HepG2 (cell line): ENCODE measurements at regions not wholly inside any gene's neighbourhood (a gene's known extent, or its start where the extent isn't known, plus 50 kb on each side); places are given as distances from the start of the nearest gene placed in this dataset.

Experiments
- ATAC-seq: fragments of 200-7000 bp; cut with Tn5 transposase; 3 replicates; pipeline ENCODE4 v1.9.1; 2020; ENCODE audit warnings: mild to moderate bottlenecking, moderate library complexity
- BruUV-seq: library from RNA; stranded (reverse); fragments of 400-500 nt; replicated peaks from 2 replicates; lab custom pipeline; 2021; lab: Mats Ljungman, UMichigan
- CTCF ChIA-PET: fragments of 300-600 bp; formaldehyde crosslinking; extraction: SDS; loops from one replicate; lab custom pipeline; 2021; ENCODE audit warnings: low total read pairs, inconsistent platforms, low intra/inter-chr PET ratio; lab: Yijun Ruan, JAX
- POLR2A ChIA-PET: fragments of 350-600 bp; sonication (Branson Sonifier 250); formaldehyde crosslinking; loops from one replicate; lab custom pipeline; 2020; ENCODE audit warnings: antibody characterized with exemption, inconsistent platforms; lab: Yijun Ruan, JAX
- DNase-seq: peaks from one replicate; pipeline ENCODE4 v3.0.0-alpha.2; 2015; ENCODE audit warnings: low spot score
- FAIRE-seq: peaks from 3 replicates; lab custom pipeline; 2011; peaks lifted over from hg19 to GRCh38; lab: Jason Lieb, UNC
- H2AFZ ChIP-seq: one replicate; pipeline ENCODE4 v1.6.1; 2011; ENCODE audit warnings: low read length, inconsistent platforms
- H3K27ac ChIP-seq: fragments of 300-600 bp; 3 replicates; pipeline ENCODE4 v1.8.0; 2011; ENCODE audit warnings: mixed run types, mild to moderate bottlenecking, mixed read lengths, low read length, inconsistent platforms; ENCODE audit not compliant: insufficient read depth; ENCODE audit errors: extremely low read length
- H3K27me3 ChIP-seq, 2 experiments: fragments of 200-600 bp in 1 of 2; 2 replicates in 1 of 2; 3 replicates in 1 of 2; pipeline versions ENCODE4 v1.6.0 to v1.8.0; 2011; ENCODE audit warnings: low read length in 2 of 2, mild to moderate bottlenecking in 2 of 2, moderate library complexity in 2 of 2, inconsistent platforms in 1 of 2; ENCODE audit not compliant: insufficient read depth in 2 of 2, control insufficient read depth in 1 of 2
- H3K36me3 ChIP-seq, 2 experiments: fragments of 200-600 bp in 1 of 2; replicated peaks in 1 of 2; 2 replicates in 1 of 2; 3 replicates in 1 of 2; pipeline versions ENCODE4 v1.5.1 to v1.8.0; 2011; ENCODE audit warnings: low read length in 2 of 2, inconsistent platforms in 1 of 2; ENCODE audit not compliant: insufficient read depth in 2 of 2, control insufficient read depth in 1 of 2
- H3K4me1 ChIP-seq: 2 replicates; pipeline ENCODE4 v1.5.1; 2012; ENCODE audit warnings: low read length, inconsistent platforms; ENCODE audit not compliant: insufficient read depth
- H3K4me2 ChIP-seq: 2 replicates; pipeline ENCODE4 v1.6.0; 2011; ENCODE audit warnings: low read depth, low read length, inconsistent platforms
- H3K4me3 ChIP-seq, 3 experiments: fragments of 200-600 bp in 1 of 3; sonication (generic), shearing (Covaris generic) in 1 of 3; replicated peaks in 1 of 3; 2 replicates each; pipeline ENCODE4 v1.5.1; 2011 to 2016; ENCODE audit warnings: low read length in 3 of 3, inconsistent platforms in 2 of 3, low read depth in 2 of 3, mild to moderate bottlenecking in 2 of 3, control low read depth in 1 of 3, mixed read lengths in 1 of 3; ENCODE audit not compliant: insufficient read depth in 1 of 3
- H3K79me2 ChIP-seq: one replicate; pipeline ENCODE4 v1.6.1; 2011; ENCODE audit warnings: low read length, inconsistent platforms; ENCODE audit not compliant: insufficient read depth
- H3K9ac ChIP-seq: 2 replicates; pipeline ENCODE4 v1.6.0; 2011; ENCODE audit warnings: mild to moderate bottlenecking, low read depth, low read length, inconsistent platforms; ENCODE audit not compliant: insufficient read depth
- H3K9me3 ChIP-seq: 2 replicates; pipeline ENCODE4 v1.5.1; 2012; ENCODE audit warnings: mild to moderate bottlenecking, low read length
- H4K20me1 ChIP-seq: 2 replicates; pipeline ENCODE4 v1.6.0; 2011; ENCODE audit warnings: inconsistent platforms, mild to moderate bottlenecking, low read length, moderate library complexity; ENCODE audit not compliant: insufficient read depth
- AFF4 ChIP-seq: sonication (generic); formaldehyde crosslinking; IDR thresholded peaks from 2 replicates; pipeline ENCODE4 v1.4.0; 2020; ENCODE audit warnings: missing genetic modification reagents
- CHD2 ChIP-seq: IDR thresholded peaks from 2 replicates; pipeline ENCODE4 v1.6.1; 2011; ENCODE audit warnings: low read depth, low read length, improper control_type of control experiment
- GABPA ChIP-seq, 2 experiments: IDR thresholded peaks; 2 replicates each; pipeline ENCODE4 v1.6.1; 2011 to 2016; ENCODE audit warnings: low read depth in 2 of 2, low read length in 1 of 2, missing biosample characterization in 1 of 2, missing genetic modification characterization in 1 of 2
- GMEB2 ChIP-seq: IDR thresholded peaks from 2 replicates; pipeline ENCODE4 v1.6.1; 2016; ENCODE audit warnings: missing biosample characterization, missing genetic modification reagents, low read depth
- HNRNPK ChIP-seq: fragments of 200-400 bp; formaldehyde crosslinking; IDR thresholded peaks from 2 replicates; pipeline ENCODE4 v1.6.1; 2018; ENCODE audit warnings: low read length, low read depth, moderate library complexity, mild to moderate bottlenecking; ENCODE audit not compliant: poor library complexity, severe bottlenecking
- NR2F6 ChIP-seq, 2 experiments: IDR thresholded peaks; 2 replicates each; pipeline ENCODE4 v1.6.1; 2016; ENCODE audit warnings: antibody characterized with exemption in 1 of 2, mild to moderate bottlenecking in 1 of 2
- REPIN1 ChIP-seq: sonication (generic); formaldehyde crosslinking; IDR thresholded peaks from 2 replicates; pipeline ENCODE4 v1.8.0; 2022; ENCODE audit warnings: missing genetic modification reagents, low read depth, mild to moderate bottlenecking, borderline replicate concordance
- SP4 ChIP-seq: sonication (generic); formaldehyde crosslinking; IDR thresholded peaks from 2 replicates; pipeline ENCODE4 v1.8.1; 2023; ENCODE audit warnings: mild to moderate bottlenecking, missing genetic modification reagents
- ZBTB49 ChIP-seq: sonication (generic); formaldehyde crosslinking; IDR thresholded peaks from 2 replicates; pipeline ENCODE4 v1.4.0; 2020; ENCODE audit warnings: missing genetic modification reagents, borderline replicate concordance
- ZNF431 ChIP-seq: sonication (generic); formaldehyde crosslinking; IDR thresholded peaks from 2 replicates; pipeline ENCODE4 v1.9.0; 2022; ENCODE audit warnings: missing genetic modification reagents, low read depth, mild to moderate bottlenecking, borderline replicate concordance
- ZNF550 ChIP-seq: sonication (generic); formaldehyde crosslinking; IDR thresholded peaks from 2 replicates; pipeline ENCODE4 v1.4.0; 2020; ENCODE audit warnings: mild to moderate bottlenecking, missing genetic modification reagents, borderline replicate concordance
- ZNF761 ChIP-seq: sonication (generic); formaldehyde crosslinking; conservative IDR thresholded peaks from 2 replicates; pipeline ENCODE4 v1.4.0; 2020; ENCODE audit warnings: mild to moderate bottlenecking, missing genetic modification reagents
- ZNF816 ChIP-seq: sonication (generic); formaldehyde crosslinking; IDR thresholded peaks from 2 replicates; pipeline ENCODE4 v1.8.0; 2022; ENCODE audit warnings: missing genetic modification reagents, mild to moderate bottlenecking, borderline replicate concordance
- WGBS: methylation state at CpG from one replicate; pipeline ENCODE4 v1.1.6; 2017; ENCODE audit warnings: low lambda C conversion rate; 5-methylcytosine and 5-hydroxymethylcytosine counted together
- in situ Hi-C: cut with HindIII; loops from 2 replicates; pipeline ENCODE4 v1.10.0; 2017; ENCODE audit warnings: low pct_unique_long_range_greater_than_20kb; ENCODE audit not compliant: extremely low pct_ligation_motif_present
- intact Hi-C: fragments of 100-400 bp; cut with micrococcal nuclease; formaldehyde crosslinking; loops from one replicate; pipeline ENCODE4 v1.10.0; 2022; ENCODE audit not compliant: unreplicated experiment
- TF ChIP-seq, protein P1 (sequence below): sonication (generic); formaldehyde crosslinking; IDR thresholded peaks from 2 replicates; pipeline ENCODE4 v1.5.1; 2020; ENCODE audit warnings: mild to moderate bottlenecking, missing genetic modification reagents, moderate library complexity

DNA sequence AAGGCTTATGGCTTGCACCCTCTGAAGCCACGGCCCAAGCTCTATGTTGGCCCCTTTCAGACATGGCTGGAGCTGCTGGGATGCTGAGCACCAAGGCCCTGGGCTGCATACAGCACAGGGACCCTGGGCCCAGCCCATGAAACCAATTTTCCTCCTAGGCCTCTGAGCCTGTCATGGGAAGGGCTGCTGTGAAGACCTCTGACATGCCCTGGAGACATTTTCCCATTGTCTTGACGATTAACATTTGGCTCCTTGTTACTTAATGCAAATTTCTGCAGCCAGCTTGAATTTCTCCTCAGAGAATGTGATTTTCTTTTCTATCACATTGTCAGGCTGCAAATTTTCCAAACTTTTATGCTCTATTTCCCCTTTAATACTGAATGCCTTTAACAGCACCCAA lies 844.7 kb downstream of the PCDH18 start:
- Histone ChIP-seq H3K27ac (no peak overlapping the region), H3K27me3 (no peaks in the 10 kb centered on the region), H3K9me3 (no peaks in the 10 kb centered on the region), H3K79me2 (no peaks in the 10 kb centered on the region), H3K4me2 (no peak overlapping the region), H3K9ac (no peak overlapping the region), H3K4me3 (no peak overlapping the region), H4K20me1 (no peaks in the 10 kb centered on the region), H3K4me1 (no peaks in the 10 kb centered on the region), H2AFZ (no peak overlapping the region), H3K36me3 (no peaks in the 10 kb centered on the region)
- 4% methylated on average over 2 of the region's 2 CpGs for WGBS
- BruUV-seq = no TSS peak
- in situ Hi-C loops = no loop called here
- ChIA-PET CTCF (no interaction called here), POLR2A (no interaction called here)
- intact Hi-C loops = loop anchor here (1.0 kb wide), 1 partner anchor 177 kb away; no protein-coding TSS in a partner anchor
- no peak for ATAC-seq
- no peak for FAIRE-seq
- DNase-seq = no peak
- TF ChIP-seq ZNF431 (CRISPR knock-in tag) = no peak
- TF ChIP-seq HNRNPK = no peak
- no peak for TF ChIP-seq CHD2
- TF ChIP-seq AFF4 (CRISPR knock-in tag) = no peak
- TF ChIP-seq REPIN1 (CRISPR knock-in tag) = no peak
- no peak for TF ChIP-seq NR2F6 (IDR thresholded peaks at IDR 0.05)
- no peak for TF ChIP-seq NR2F6 (CRISPR knock-in tag; IDR thresholded peaks at IDR 0.05)
- TF ChIP-seq ZBTB49 (CRISPR knock-in tag) = no peak
- no peak for TF ChIP-seq ZNF550
- TF ChIP-seq GABPA (IDR thresholded peaks at IDR 0.05; ENCODE audit: low read depth, low read length) = no peak
- TF ChIP-seq GABPA (CRISPR knock-in tag; IDR thresholded peaks at IDR 0.05; ENCODE audit: low read depth) = no peak
- no peak for TF ChIP-seq SP4 (CRISPR knock-in tag)
- TF ChIP-seq, protein P1, sequence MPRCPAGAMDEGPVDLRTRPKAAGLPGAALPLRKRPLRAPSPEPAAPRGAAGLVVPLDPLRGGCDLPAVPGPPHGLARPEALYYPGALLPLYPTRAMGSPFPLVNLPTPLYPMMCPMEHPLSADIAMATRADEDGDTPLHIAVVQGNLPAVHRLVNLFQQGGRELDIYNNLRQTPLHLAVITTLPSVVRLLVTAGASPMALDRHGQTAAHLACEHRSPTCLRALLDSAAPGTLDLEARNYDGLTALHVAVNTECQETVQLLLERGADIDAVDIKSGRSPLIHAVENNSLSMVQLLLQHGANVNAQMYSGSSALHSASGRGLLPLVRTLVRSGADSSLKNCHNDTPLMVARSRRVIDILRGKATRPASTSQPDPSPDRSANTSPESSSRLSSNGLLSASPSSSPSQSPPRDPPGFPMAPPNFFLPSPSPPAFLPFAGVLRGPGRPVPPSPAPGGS (CRISPR knock-in tag) = no peak
- no peak for TF ChIP-seq ZNF816 (CRISPR knock-in tag)
- no peak for TF ChIP-seq GMEB2 (CRISPR knock-in tag)
- TF ChIP-seq ZNF761 (CRISPR knock-in tag) = no peak
